ENCODE measurements at regions not wholly inside any gene's neighbourhood (a gene's known extent, or its start where the extent isn't known, plus 50 kb on each side); places are given as distances from the start of the nearest gene placed in this dataset.

DNA sequence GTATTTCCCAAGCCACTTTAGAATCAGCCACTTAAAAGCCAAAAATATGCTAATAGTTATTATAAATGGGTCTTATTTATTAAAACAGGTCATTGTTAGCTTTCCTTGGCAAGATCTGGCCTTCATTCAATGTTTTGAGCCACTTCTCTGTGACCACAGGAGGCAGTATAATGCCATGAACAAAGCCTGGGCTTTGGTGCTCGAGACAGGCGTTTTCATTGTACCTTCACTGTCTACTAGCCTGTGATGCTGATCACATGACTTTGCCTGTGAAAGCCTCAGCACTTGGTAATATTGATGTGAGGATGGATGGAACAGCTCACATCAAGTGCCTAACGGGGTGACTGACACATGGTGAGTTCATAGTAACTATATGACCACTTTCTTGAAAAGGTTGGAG, 217.0 kb downstream of the RWDD3 start (continued):
- TF ChIP-seq, protein P1, sequence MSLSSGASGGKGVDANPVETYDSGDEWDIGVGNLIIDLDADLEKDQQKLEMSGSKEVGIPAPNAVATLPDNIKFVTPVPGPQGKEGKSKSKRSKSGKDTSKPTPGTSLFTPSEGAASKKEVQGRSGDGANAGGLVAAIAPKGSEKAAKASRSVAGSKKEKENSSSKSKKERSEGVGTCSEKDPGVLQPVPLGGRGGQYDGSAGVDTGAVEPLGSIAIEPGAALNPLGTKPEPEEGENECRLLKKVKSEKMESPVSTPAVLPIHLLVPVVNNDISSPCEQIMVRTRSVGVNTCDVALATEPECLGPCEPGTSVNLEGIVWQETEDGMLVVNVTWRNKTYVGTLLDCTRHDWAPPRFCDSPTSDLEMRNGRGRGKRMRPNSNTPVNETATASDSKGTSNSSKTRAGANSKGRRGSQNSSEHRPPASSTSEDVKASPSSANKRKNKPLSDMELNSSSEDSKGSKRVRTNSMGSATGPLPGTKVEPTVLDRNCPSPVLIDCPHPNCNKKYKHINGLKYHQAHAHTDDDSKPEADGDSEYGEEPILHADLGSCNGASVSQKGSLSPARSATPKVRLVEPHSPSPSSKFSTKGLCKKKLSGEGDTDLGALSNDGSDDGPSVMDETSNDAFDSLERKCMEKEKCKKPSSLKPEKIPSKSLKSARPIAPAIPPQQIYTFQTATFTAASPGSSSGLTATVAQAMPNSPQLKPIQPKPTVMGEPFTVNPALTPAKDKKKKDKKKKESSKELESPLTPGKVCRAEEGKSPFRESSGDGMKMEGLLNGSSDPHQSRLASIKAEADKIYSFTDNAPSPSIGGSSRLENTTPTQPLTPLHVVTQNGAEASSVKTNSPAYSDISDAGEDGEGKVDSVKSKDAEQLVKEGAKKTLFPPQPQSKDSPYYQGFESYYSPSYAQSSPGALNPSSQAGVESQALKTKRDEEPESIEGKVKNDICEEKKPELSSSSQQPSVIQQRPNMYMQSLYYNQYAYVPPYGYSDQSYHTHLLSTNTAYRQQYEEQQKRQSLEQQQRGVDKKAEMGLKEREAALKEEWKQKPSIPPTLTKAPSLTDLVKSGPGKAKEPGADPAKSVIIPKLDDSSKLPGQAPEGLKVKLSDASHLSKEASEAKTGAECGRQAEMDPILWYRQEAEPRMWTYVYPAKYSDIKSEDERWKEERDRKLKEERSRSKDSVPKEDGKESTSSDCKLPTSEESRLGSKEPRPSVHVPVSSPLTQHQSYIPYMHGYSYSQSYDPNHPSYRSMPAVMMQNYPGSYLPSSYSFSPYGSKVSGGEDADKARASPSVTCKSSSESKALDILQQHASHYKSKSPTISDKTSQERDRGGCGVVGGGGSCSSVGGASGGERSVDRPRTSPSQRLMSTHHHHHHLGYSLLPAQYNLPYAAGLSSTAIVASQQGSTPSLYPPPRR (CRISPR knock-in tag; IDR thresholded peaks at IDR 0.05; ENCODE audit: borderline replicate concordance): no peak

DNA sequence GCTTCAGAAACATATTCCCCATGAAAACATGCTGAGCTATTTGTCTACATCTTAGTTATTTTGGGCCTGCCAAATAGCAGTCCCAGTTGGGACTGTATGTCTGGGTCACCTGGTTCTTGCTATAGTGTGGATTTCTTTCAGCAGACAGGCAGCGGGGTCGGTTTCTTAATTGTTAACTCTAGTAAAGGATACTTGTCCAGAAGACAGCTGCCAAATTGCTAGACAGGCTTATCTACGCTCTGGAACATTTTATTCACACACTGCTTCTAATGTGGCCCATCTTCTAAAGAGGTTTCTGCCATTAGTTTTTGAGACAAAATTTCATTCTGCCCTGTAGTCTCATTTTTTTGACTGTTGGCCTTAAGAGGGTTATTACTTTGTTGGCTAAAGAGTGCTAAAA, 217.9 kb downstream of the RWDD3 start:
- ATAC-seq (no peak), DNase-seq (ENCODE audit: low spot score) (no peak), FAIRE-seq (no peak)
- no peak overlapping the region for H3K9ac ChIP-seq (ENCODE audit: insufficient read depth, low read depth, low read length)
- CTCF ChIA-PET (ENCODE audit: low intra/inter-chr PET ratio, low total read pairs): no interaction called here
- H2AFZ ChIP-seq (ENCODE audit: low read length): no peak overlapping the region
- H3K36me3 ChIP-seq (replicated peaks in 1 of 2; ENCODE audit: control insufficient read depth in 1 of 2, insufficient read depth in 2 of 2, low read length in 2 of 2): no peaks in the 10 kb centered on the region
- intact Hi-C loops (cut with micrococcal nuclease; ENCODE audit: unreplicated experiment) (loop anchor here (10.0 kb wide), 1 partner anchor 83 kb away; no protein-coding TSS in a partner anchor), in situ Hi-C loops (cut with HindIII; ENCODE audit: extremely low pct_ligation_motif_present, low pct_unique_long_range_greater_than_20kb) (no loop called here)
- whole genome bisulfite sequencing (ENCODE audit: low lambda C conversion rate): 2% methylated on average over 3 of the region's 3 CpGs
- no peak overlapping the region for H3K4me3 ChIP-seq (replicated peaks in 1 of 3; ENCODE audit: insufficient read depth in 1 of 3, low read depth in 2 of 3, low read length in 3 of 3)
- TF ChIP-seq KLF6 (CRISPR knock-in tag; IDR thresholded peaks at IDR 0.05) (no peak), DNMT3B (CRISPR knock-in tag; conservative IDR thresholded peaks at IDR 0.05) (no peak), TOE1 (CRISPR knock-in tag; IDR thresholded peaks at IDR 0.05) (no peak), GABPB1 (CRISPR knock-in tag; IDR thresholded peaks at IDR 0.05) (no peak), CENPX (CRISPR knock-in tag; IDR thresholded peaks at IDR 0.05) (no peak), ZSCAN21 (CRISPR knock-in tag; IDR thresholded peaks at IDR 0.05; ENCODE audit: borderline replicate concordance) (no peak)
- TF ChIP-seq, protein P2, sequence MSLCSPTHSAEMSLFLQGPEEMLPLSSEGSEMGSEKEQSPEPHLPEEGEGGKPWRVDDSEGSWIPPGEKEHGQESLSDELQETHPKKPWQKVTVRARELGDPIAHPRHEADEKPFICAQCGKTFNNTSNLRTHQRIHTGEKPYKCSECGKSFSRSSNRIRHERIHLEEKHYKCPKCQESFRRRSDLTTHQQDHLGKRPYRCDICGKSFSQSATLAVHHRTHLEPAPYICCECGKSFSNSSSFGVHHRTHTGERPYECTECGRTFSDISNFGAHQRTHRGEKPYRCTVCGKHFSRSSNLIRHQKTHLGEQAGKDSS (CRISPR knock-in tag; IDR thresholded peaks at IDR 0.05; ENCODE audit: borderline replicate concordance, low read depth): no peak
- H3K9me3 ChIP-seq (ENCODE audit: low read length): no peaks in the 10 kb centered on the region
- no peaks in the 10 kb centered on the region for H3K4me1 ChIP-seq (ENCODE audit: insufficient read depth, low read length)
- H3K4me2 ChIP-seq (ENCODE audit: low read depth, low read length): no peak overlapping the region
- no peaks in the 10 kb centered on the region for H4K20me1 ChIP-seq (ENCODE audit: insufficient read depth, low read length)
- no peak overlapping the region for H3K27ac ChIP-seq (ENCODE audit: extremely low read length, insufficient read depth, low read length)
- H3K79me2 ChIP-seq (ENCODE audit: insufficient read depth, low read length): no peaks in the 10 kb centered on the region
- POLR2A ChIA-PET: no interaction called here
- no TSS peak for BruUV-seq (replicated peaks)
- H3K27me3 ChIP-seq (ENCODE audit: control insufficient read depth in 1 of 2, insufficient read depth in 2 of 2, low read length in 2 of 2): no peaks in the 10 kb centered on the region; a peak in 1 of 5 replicates
